Heart right ventricle (tissue), 16 donors: ENCODE measurements at regions not wholly inside any gene's neighbourhood (a gene's known extent, or its start where the extent isn't known, plus 50 kb on each side); places are given as distances from the start of the nearest gene placed in this dataset.

ENCODE experiments used
- ATAC-seq, 8 donors: fragments of 200-7000 bp; cut with Tn5 transposase; one replicate each; pipeline ENCODE4 v1.9.1; 2020; ENCODE audit warnings: mild to moderate bottlenecking in 8 of 8, moderate library complexity in 8 of 8, moderate number of reproducible peaks in 1 of 8
- DNase-seq, 2 donors: peaks; one replicate each; pipeline ENCODE4 v3.0.0-alpha.2; 2020
- H3K27ac ChIP-seq, 10 donors: fragments of 200-600 bp; sonication (generic) in 2 of 10; one replicate each; pipeline versions ENCODE4 v1.5.0 to v1.8.0; 2020 to 2022; ENCODE audit warnings: mild to moderate bottlenecking in 3 of 10
- H3K27me3 ChIP-seq, 7 donors: fragments of 200-600 bp; one replicate each; pipeline ENCODE4 v1.8.0; 2021 to 2022; ENCODE audit warnings: mild to moderate bottlenecking in 2 of 7
- H3K36me3 ChIP-seq, 9 donors: fragments of 200-600 bp; sonication (generic) in 1 of 9; one replicate each; pipeline versions ENCODE4 v1.5.0 to v1.8.0; 2020 to 2022; ENCODE audit warnings: mild to moderate bottlenecking in 2 of 9
- H3K4me1 ChIP-seq, 9 donors: fragments of 200-600 bp; sonication (generic) in 1 of 9; one replicate each; pipeline versions ENCODE4 v1.5.0 to v1.8.0; 2020 to 2022; ENCODE audit warnings: mild to moderate bottlenecking in 4 of 9
- H3K4me3 ChIP-seq, 10 donors: fragments of 200-600 bp; sonication (generic) in 2 of 10; one replicate each; pipeline versions ENCODE4 v1.5.0 to v1.8.0; 2020 to 2022; ENCODE audit warnings: mild to moderate bottlenecking in 7 of 10, moderate library complexity in 2 of 10
- H3K9me3 ChIP-seq, 11 donors: fragments of 200-600 bp in 10 of 11; sonication (generic) in 2 of 11; one replicate each; pipeline versions ENCODE4 v1.5.0 to v1.8.0; 2013 to 2022; ENCODE audit warnings: mild to moderate bottlenecking in 2 of 11, control low read depth in 1 of 11, moderate library complexity in 1 of 11
- CTCF ChIP-seq, 9 donors: fragments of 200-600 bp; sonication (generic) in 2 of 9; IDR thresholded peaks; one replicate each; pipeline versions ENCODE4 v1.5.0 to v1.8.0; 2021 to 2022; ENCODE audit warnings: antibody characterized with exemption in 9 of 9, mild to moderate bottlenecking in 5 of 9, moderate library complexity in 1 of 9
- WGBS, 2 donors: extraction: QIAGEN DNeasy Blood & Tissue Kit; methylation state at CpG; one replicate each; pipeline ENCODE4 v1.1.7; 2013; ENCODE audit warnings: inconsistent platforms in 1 of 2; 5-methylcytosine and 5-hydroxymethylcytosine counted together
- intact Hi-C, 10 donors: fragments of 100-400 bp; cut with DNase I; formaldehyde crosslinking; loops; one replicate each; pipeline versions ENCODE4 v1.11.1 to v1.14.2; 2022
- donor health status: Arrhythmogenic right ventricular cardiomyopathy.
- donor health status: ischemic (EF 13 %, LVEDD 7.1; RV severe dilation, severe dysfunction).
- donor health status: healthy with polysubstance abuse.
- donor health status: DM: no; HTN: yes; CAD: no.
- donor health status: DM: no; HTN: no; CAD: no.
- donor health status: ischemic (EF 25% LVEDD 6.9; RV normal size, moderate dysfunction).
- donor health status: ischemic (EF 25% LVEDD 5.7; RV mildly dilated, moderate dysfunction).
- donor health status: healthy.
- donor health status: DM: yes; HTN: yes; CAD: no.
- donor health status: Ischemic cardiomyopathy.
- donor health status: ischemic (EF 35%, LVEDD 5.7; RV mildly dilated, moderate dysfunction).
- donor health status: nonischemic (EF 11% LVEDD 7.7; RV severe dilation, severe dysfunction).
- donor health status: DM: yes; HTN: yes; CAD: no.
- donor health status: PGD.
- donor health status: ischemic (EF 29% LVEDD 5.4; RV normal size, mild dysfunction).
- donor health status: nonischemic (EF 23%, LVEDD 6.1; RV moderate dilation, normal function).

- Histone ChIP-seq H3K9me3 (peaks cover 0 to 11% (median 0%) of the 10 kb centered on the region in 11 donors), H3K4me1 (no peaks in the 10 kb centered on the region), H3K36me3 (no peaks in the 10 kb centered on the region), H3K27ac (no peak overlapping the region), H3K4me3 (no peak overlapping the region), H3K27me3 (peaks cover 0 to 5% (median 0%) of the 10 kb centered on the region in 7 donors)
- intact Hi-C loops, result no loop called here
- TF ChIP-seq CTCF (IDR thresholded peaks at IDR 0.05), result no peak
- ATAC-seq (no peak), DNase-seq (no peak)
- 83 to 88% methylated on average over 3 of the region's 3 CpGs for WGBS, 2 donors
These were observed 208.9 kb downstream of the RSL24D1 start for GRCh38 chr15:54987881-54988280.

DNA sequence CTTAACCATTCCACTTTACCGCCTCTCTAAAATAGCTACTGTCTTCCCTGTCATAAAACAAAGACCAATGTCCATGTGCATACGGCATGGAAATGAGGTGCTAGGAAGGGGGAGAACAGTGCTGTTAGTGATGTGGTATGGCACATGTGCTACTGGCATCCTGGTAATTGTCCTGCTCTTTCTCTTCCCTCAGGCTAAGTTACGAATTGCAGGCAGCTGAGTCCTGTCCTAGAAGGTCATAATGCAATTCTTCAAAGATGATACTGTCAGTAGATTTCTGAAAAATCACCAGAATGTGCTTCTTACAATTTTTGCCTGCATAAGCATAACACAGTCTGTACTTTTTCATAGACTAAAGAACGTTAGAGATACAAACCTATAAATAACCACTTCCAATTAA, 216.8 kb downstream of the RSL24D1 start:
- H3K36me3 ChIP-seq, result no peaks in the 10 kb centered on the region
- no peak for TF ChIP-seq CTCF (IDR thresholded peaks at IDR 0.05)

GRCh38 chr15:54962637-54963036, 234.1 kb downstream of the RSL24D1 start:
- no peaks in the 10 kb centered on the region for H3K36me3 ChIP-seq
- intact Hi-C loops, result no loop called here
- no peaks in the 10 kb centered on the region for H3K27me3 ChIP-seq
- no peak for ATAC-seq
- H3K4me3 ChIP-seq, result no peak overlapping the region
- no peak for DNase-seq
- peaks cover 0 to 45% (median 16%) of the 10 kb centered on the region in 11 donors for H3K9me3 ChIP-seq
- TF ChIP-seq CTCF (IDR thresholded peaks at IDR 0.05), result no peak
- no peak overlapping the region for H3K27ac ChIP-seq
- H3K4me1 ChIP-seq, result no peaks in the 10 kb centered on the region

More for the DNA sequence above, 216.8 kb downstream of the RSL24D1 start:
- intact Hi-C loops, result no loop called here
- ATAC-seq (no peak), DNase-seq (no peak)
- peaks cover 0 to 2% (median 0%) of the 10 kb centered on the region in 11 donors for H3K9me3 ChIP-seq
- H3K4me3 ChIP-seq, result no peak overlapping the region
- H3K4me1 ChIP-seq, result no peaks in the 10 kb centered on the region
- 52 to 56% methylated on average over 4 of the region's 4 CpGs for WGBS, 2 donors
- H3K27ac ChIP-seq, result no peak overlapping the region
- no peaks in the 10 kb centered on the region for H3K27me3 ChIP-seq

DNA sequence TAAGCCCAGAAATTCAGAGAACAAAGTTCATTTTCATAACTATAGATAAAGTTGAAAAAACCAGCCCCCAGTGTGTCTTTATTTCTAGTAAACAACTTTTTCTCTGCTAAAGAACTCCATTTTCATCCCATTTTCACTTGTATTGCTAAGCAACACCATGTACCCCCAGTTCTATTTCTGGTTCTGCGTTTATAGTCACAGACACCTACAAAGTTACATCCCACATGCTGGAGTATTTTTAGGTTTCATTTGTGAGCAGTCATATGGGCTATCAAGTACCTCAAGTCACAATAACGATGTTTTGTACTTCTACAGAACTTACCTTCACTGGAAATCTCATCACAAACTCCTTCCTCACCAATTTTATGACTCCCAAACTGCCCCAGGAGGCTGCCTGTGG, 236.5 kb downstream of the RSL24D1 start:
- 63 to 67% methylated on average over 2 of the region's 2 CpGs for WGBS, 2 donors
- ATAC-seq, result no peak

More for the DNA sequence above, 236.5 kb downstream of the RSL24D1 start:
- H3K4me3 ChIP-seq, result no peak overlapping the region
- intact Hi-C loops, result no loop called here
- no peak overlapping the region for H3K27ac ChIP-seq
- peaks cover 0 to 22% (median 15%) of the 10 kb centered on the region in 11 donors for H3K9me3 ChIP-seq
- DNase-seq, result no peak
- no peaks in the 10 kb centered on the region for H3K36me3 ChIP-seq
- TF ChIP-seq CTCF (IDR thresholded peaks at IDR 0.05), result no peak
- no peaks in the 10 kb centered on the region for H3K4me1 ChIP-seq
- no peaks in the 10 kb centered on the region for H3K27me3 ChIP-seq
